ENCODE measurements at regions not wholly inside any gene's neighbourhood (a gene's known extent, or its start where the extent isn't known, plus 50 kb on each side); places are given as distances from the start of the nearest gene placed in this dataset.
"Not testable (repeated sequence)": the region's sequence is repeated elsewhere in the genome, so short reads cannot be mapped to it uniquely, and the experiment has no call there.

GRCh38 chr4:84220990-84221389 lies 278.1 kb downstream of the NKX6-1 start:
- DNase-seq: no peak

GRCh38 chr4:84219656-84220055 lies 279.4 kb downstream of the NKX6-1 start:
- no peak for DNase-seq

GRCh38 chr4:84218031-84218430 lies 281.1 kb downstream of the NKX6-1 start:
- no peak for DNase-seq

- no peak for DNase-seq
Measured at GRCh38 chr4:84215217-84215616, 283.9 kb downstream of the NKX6-1 start.

- DNase-seq: not testable (repeated sequence)
Measured at GRCh38 chr4:84206226-84206625, 292.9 kb downstream of the NKX6-1 start.

- DNase-seq: no peak
Measured at GRCh38 chr4:84189144-84189543, 309.9 kb downstream of the NKX6-1 start.

- no peak for DNase-seq
Measured at GRCh38 chr4:84179409-84179808, 319.7 kb downstream of the NKX6-1 start.

GRCh38 chr4:84177831-84178542 lies 321.1 kb downstream of the NKX6-1 start:
- DNase-seq: no peak

- DNase-seq: no peak
Measured at GRCh38 chr4:84176016-84176415, 323.1 kb downstream of the NKX6-1 start.

GRCh38 chr4:84171871-84172270 lies 327.2 kb downstream of the NKX6-1 start:
- DNase-seq: no peak

- no peak for DNase-seq
Measured at GRCh38 chr4:84167564-84167963, 331.5 kb downstream of the NKX6-1 start.

- DNase-seq: no peak
Measured at GRCh38 chr4:84167093-84167492, 332.0 kb downstream of the NKX6-1 start.

- no peak for DNase-seq
Measured at GRCh38 chr4:84166486-84166885, 332.6 kb downstream of the NKX6-1 start.

- no peak for DNase-seq
Measured at GRCh38 chr4:84164201-84164600, 334.9 kb downstream of the NKX6-1 start.

GRCh38 chr4:84159762-84160161 lies 339.3 kb downstream of the NKX6-1 start:
- DNase-seq: no peak

GRCh38 chr4:84158670-84159069 lies 340.4 kb downstream of the NKX6-1 start:
- DNase-seq: no peak

GRCh38 chr4:84151574-84151973 lies 347.5 kb downstream of the NKX6-1 start:
- DNase-seq: no peak

- no peak for DNase-seq
Measured at GRCh38 chr4:84150177-84150576, 348.9 kb downstream of the NKX6-1 start.

GRCh38 chr4:84147831-84148230 lies 351.3 kb downstream of the NKX6-1 start:
- DNase-seq: no peak

GRCh38 chr4:84146300-84146959 lies 352.7 kb downstream of the NKX6-1 start:
- DNase-seq: no peak

GRCh38 chr4:84145176-84145575 lies 353.9 kb downstream of the NKX6-1 start:
- no peak for DNase-seq

- peak; percentile 21 for DNase-seq
Measured at GRCh38 chr4:84126911-84127310, 372.2 kb downstream of the NKX6-1 start.

- DNase-seq: no peak
Measured at GRCh38 chr4:84126061-84126787, 372.9 kb downstream of the NKX6-1 start.

- no peak for DNase-seq
Measured at GRCh38 chr4:84110040-84110439, 389.1 kb downstream of the NKX6-1 start.
